H9 (cell line): ENCODE measurements at regions not wholly inside any gene's neighbourhood (a gene's known extent, or its start where the extent isn't known, plus 50 kb on each side); places are given as distances from the start of the nearest gene placed in this dataset.

Experiments used
- DNase-seq: peaks from one replicate; pipeline ENCODE4 v3.0.0-alpha.2; 2017
- H2AFZ ChIP-seq: one replicate; pipeline ENCODE4 v1.6.1; 2013; ENCODE audit warnings: mild to moderate bottlenecking, low read length, control low read depth, moderate library complexity
- H2AK5ac ChIP-seq: 2 replicates; pipeline ENCODE4 v1.6.1; 2013; ENCODE audit warnings: low read length, control low read depth, mixed read lengths; ENCODE audit not compliant: insufficient read length
- H2BK120ac ChIP-seq: one replicate; pipeline ENCODE4 v1.6.1; 2013; ENCODE audit warnings: low read depth, mild to moderate bottlenecking, low read length, control low read depth, inconsistent platforms; ENCODE audit not compliant: poor library complexity, severe bottlenecking
- H2BK12ac ChIP-seq: 2 replicates; pipeline ENCODE4 v1.6.1; 2013; ENCODE audit warnings: low read length, control low read depth, mixed read lengths, low read depth; ENCODE audit not compliant: insufficient read length
- H2BK15ac ChIP-seq: 2 replicates; pipeline ENCODE4 v1.6.1; 2013; ENCODE audit warnings: low read depth, low read length, control low read depth
- H2BK20ac ChIP-seq: one replicate; pipeline ENCODE4 v1.6.1; 2013; ENCODE audit warnings: low read depth, mild to moderate bottlenecking, low read length, control low read depth, inconsistent platforms; ENCODE audit not compliant: poor library complexity, severe bottlenecking
- H2BK5ac ChIP-seq: 2 replicates; pipeline ENCODE4 v1.6.1; 2013; ENCODE audit warnings: low read length, control low read depth, mixed read lengths; ENCODE audit not compliant: insufficient read length
- H3K14ac ChIP-seq: 2 replicates; pipeline ENCODE4 v1.6.1; 2013; ENCODE audit warnings: low read length, control low read depth; ENCODE audit not compliant: insufficient read depth
- H3K18ac ChIP-seq: 2 replicates; pipeline ENCODE4 v1.6.1; 2013; ENCODE audit warnings: low read depth, mild to moderate bottlenecking, mixed read lengths, low read length, control low read depth; ENCODE audit not compliant: insufficient read length
- H3K23ac ChIP-seq: 2 replicates; pipeline ENCODE4 v1.6.1; 2013; ENCODE audit warnings: low read length, control low read depth, mixed read lengths, low read depth; ENCODE audit not compliant: insufficient read length
- H3K23me2 ChIP-seq: 2 replicates; pipeline ENCODE4 v1.6.1; 2013; ENCODE audit warnings: low read depth, mild to moderate bottlenecking, mixed read lengths, low read length, control low read depth; ENCODE audit not compliant: insufficient read length, poor library complexity, severe bottlenecking
- H3K27ac ChIP-seq: 2 replicates; pipeline ENCODE4 v1.5.1; 2013; ENCODE audit warnings: low read length, control low read depth, mixed read lengths, low read depth; ENCODE audit not compliant: insufficient read length
- H3K27me3 ChIP-seq: 2 replicates; pipeline ENCODE4 v1.6.1; 2013; ENCODE audit warnings: low read length, control low read depth, inconsistent platforms; ENCODE audit not compliant: insufficient read depth
- H3K4ac ChIP-seq: 2 replicates; pipeline ENCODE4 v1.6.1; 2013; ENCODE audit warnings: low read depth, mild to moderate bottlenecking, control low read depth, inconsistent platforms, low read length, moderate library complexity
- H3K4me1 ChIP-seq: 2 replicates; pipeline ENCODE4 v1.6.1; 2013; ENCODE audit warnings: low read length, control low read depth, inconsistent platforms; ENCODE audit not compliant: insufficient read depth
- H3K4me2 ChIP-seq: 2 replicates; pipeline ENCODE4 v1.6.1; 2013; ENCODE audit warnings: low read length, control low read depth, mixed read lengths; ENCODE audit not compliant: insufficient read length, insufficient read depth
- H3K56ac ChIP-seq: 2 replicates; pipeline ENCODE4 v1.6.1; 2013; ENCODE audit warnings: low read depth, mild to moderate bottlenecking, mixed read lengths, low read length, control low read depth; ENCODE audit not compliant: insufficient read length
- H3K79me1 ChIP-seq: 2 replicates; pipeline ENCODE4 v1.6.1; 2013; ENCODE audit warnings: low read depth, mild to moderate bottlenecking, moderate library complexity, low read length, control low read depth, inconsistent platforms; ENCODE audit not compliant: insufficient read depth, poor library complexity, severe bottlenecking
- H3K79me2 ChIP-seq: 2 replicates; pipeline ENCODE4 v1.6.1; 2013; ENCODE audit warnings: low read length, control low read depth, inconsistent platforms; ENCODE audit not compliant: insufficient read depth
- H3K9ac ChIP-seq: 2 replicates; pipeline ENCODE4 v1.6.1; 2013; ENCODE audit warnings: low read length, control low read depth, mixed read lengths; ENCODE audit not compliant: insufficient read length; ENCODE audit errors: extremely low read depth
- H3K9me3 ChIP-seq: one replicate; pipeline ENCODE4 v1.6.1; 2013; ENCODE audit warnings: low read depth, low read length, inconsistent platforms; ENCODE audit not compliant: control insufficient read depth
- H3T11ph ChIP-seq: one replicate; pipeline ENCODE4 v1.6.1; 2013; ENCODE audit warnings: mild to moderate bottlenecking, low read length, control low read depth, inconsistent platforms
- H4K20me1 ChIP-seq: one replicate; pipeline ENCODE4 v1.6.1; 2013; ENCODE audit not compliant: control insufficient read depth, insufficient read length, insufficient read depth
- H4K5ac ChIP-seq: 2 replicates; pipeline ENCODE4 v1.6.1; 2013; ENCODE audit warnings: low read depth, mild to moderate bottlenecking, mixed read lengths, low read length, control low read depth; ENCODE audit not compliant: insufficient read length
- H4K8ac ChIP-seq: replicated peaks from 2 replicates; pipeline ENCODE4 v1.6.1; 2013; ENCODE audit warnings: low read length, control low read depth, mixed read lengths, low read depth; ENCODE audit not compliant: insufficient read length
- H4K91ac ChIP-seq: 2 replicates; pipeline ENCODE4 v1.6.1; 2013; ENCODE audit warnings: low read depth, mild to moderate bottlenecking, moderate library complexity, mixed read lengths, low read length, control low read depth; ENCODE audit not compliant: insufficient read length
- H3K27ac Mint-ChIP-seq, 3 experiments: 2 replicates in 2 of 3; 3 replicates in 1 of 3; pipeline ENCODE4 v1.8.0; 2020 to 2021; ENCODE audit warnings: mixed read lengths in 3 of 3, mild to moderate bottlenecking in 1 of 3, moderate library complexity in 1 of 3
- H3K27me3 Mint-ChIP-seq: 2 replicates; pipeline ENCODE4 v1.8.0; 2021; ENCODE audit warnings: low read depth, mild to moderate bottlenecking, moderate library complexity, mixed read lengths
- H3K36me3 Mint-ChIP-seq, 3 experiments: 2 replicates in 2 of 3; 3 replicates in 1 of 3; pipeline ENCODE4 v1.8.0; 2020 to 2021; ENCODE audit warnings: low read depth in 3 of 3, mixed read lengths in 3 of 3; ENCODE audit not compliant: insufficient read depth in 1 of 3
- H3K4me1 Mint-ChIP-seq, 2 experiments: 2 replicates each; pipeline ENCODE4 v1.8.0; 2020; ENCODE audit warnings: mixed read lengths in 2 of 2
- H3K4me3 Mint-ChIP-seq, 2 experiments: 2 replicates in 1 of 2; 3 replicates in 1 of 2; pipeline ENCODE4 v1.8.0; 2020 to 2021; ENCODE audit warnings: mild to moderate bottlenecking in 2 of 2, mixed read lengths in 2 of 2, moderate library complexity in 1 of 2
- H3K9me3 Mint-ChIP-seq, 2 experiments: 2 replicates in 1 of 2; 3 replicates in 1 of 2; pipeline ENCODE4 v1.8.0; 2020; ENCODE audit warnings: mild to moderate bottlenecking in 2 of 2, mixed read lengths in 2 of 2, moderate library complexity in 1 of 2
- WGBS: extraction: QIAGEN DNeasy Blood & Tissue Kit; methylation state at CpG from one replicate; pipeline ENCODE4 v1.1.7; 2013; ENCODE audit warnings: missing lambda C conversion rate, low lambda C conversion rate, mixed read lengths; ENCODE audit not compliant: insufficient read length; ENCODE audit errors: extremely low coverage; 5-methylcytosine and 5-hydroxymethylcytosine counted together
- TF ChIP-seq, protein P1 (sequence below): fragments of 200-600 bp; sonication (generic); conservative IDR thresholded peaks from 3 replicates; pipeline ENCODE4 v1.8.0; 2021; ENCODE audit warnings: antibody characterized with exemption, mild to moderate bottlenecking

DNA sequence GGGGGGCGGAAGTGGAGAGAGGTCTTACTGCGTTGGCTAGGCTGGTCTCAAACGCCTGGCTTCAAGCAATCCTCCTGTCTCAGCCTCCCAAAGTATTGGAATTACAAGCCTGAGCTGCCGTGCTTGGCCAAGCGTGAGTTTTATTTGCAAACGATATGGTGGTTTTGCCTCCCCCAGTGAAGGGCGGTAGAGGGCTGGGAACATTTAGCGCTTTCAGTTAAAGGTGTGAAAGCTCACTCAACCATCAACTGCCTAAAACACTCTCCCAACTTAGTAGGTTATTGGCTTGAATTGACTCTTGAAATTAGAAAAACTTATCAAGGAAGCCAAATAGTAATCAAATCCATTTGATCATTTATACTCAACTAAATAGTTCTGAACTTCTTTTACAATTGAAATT lies 156.3 kb downstream of the ESM1 start:
- Histone ChIP-seq H3K4me2 (no peak overlapping the region), H3T11ph (no peak overlapping the region), H2AFZ (no peak overlapping the region), H2BK12ac (no peak overlapping the region), H3K27me3 (no peaks in the 10 kb centered on the region), H2BK20ac (no peak overlapping the region), H2BK120ac (no peak overlapping the region), H3K56ac (no peak overlapping the region), H3K23ac (no peak overlapping the region), H2AK5ac (no peak overlapping the region), H3K4ac (no peak overlapping the region), H4K8ac (no peak overlapping the region), H3K4me1 (no peaks in the 10 kb centered on the region), H3K79me1 (no peaks in the 10 kb centered on the region), H3K9me3 (no peaks in the 10 kb centered on the region), H3K9ac (no peak overlapping the region), H2BK15ac (no peak overlapping the region), H4K91ac (no peak overlapping the region), H2BK5ac (no peak overlapping the region), H3K18ac (no peak overlapping the region), H4K5ac (no peak overlapping the region), H3K79me2 (no peaks in the 10 kb centered on the region), H3K27ac (no peak overlapping the region), H4K20me1 (no peaks in the 10 kb centered on the region), H3K14ac (no peak overlapping the region), H3K23me2 (no peaks in the 10 kb centered on the region)
- H3K27ac Mint-ChIP-seq = no peak overlapping the region
- no peak for DNase-seq
- no peaks in the 10 kb centered on the region; a peak in 1 of 5 replicates for H3K9me3 Mint-ChIP-seq
- H3K4me1 Mint-ChIP-seq = no peaks in the 10 kb centered on the region
- no peaks in the 10 kb centered on the region; a peak in 1 of 7 replicates for H3K36me3 Mint-ChIP-seq
- TF ChIP-seq, protein P1, sequence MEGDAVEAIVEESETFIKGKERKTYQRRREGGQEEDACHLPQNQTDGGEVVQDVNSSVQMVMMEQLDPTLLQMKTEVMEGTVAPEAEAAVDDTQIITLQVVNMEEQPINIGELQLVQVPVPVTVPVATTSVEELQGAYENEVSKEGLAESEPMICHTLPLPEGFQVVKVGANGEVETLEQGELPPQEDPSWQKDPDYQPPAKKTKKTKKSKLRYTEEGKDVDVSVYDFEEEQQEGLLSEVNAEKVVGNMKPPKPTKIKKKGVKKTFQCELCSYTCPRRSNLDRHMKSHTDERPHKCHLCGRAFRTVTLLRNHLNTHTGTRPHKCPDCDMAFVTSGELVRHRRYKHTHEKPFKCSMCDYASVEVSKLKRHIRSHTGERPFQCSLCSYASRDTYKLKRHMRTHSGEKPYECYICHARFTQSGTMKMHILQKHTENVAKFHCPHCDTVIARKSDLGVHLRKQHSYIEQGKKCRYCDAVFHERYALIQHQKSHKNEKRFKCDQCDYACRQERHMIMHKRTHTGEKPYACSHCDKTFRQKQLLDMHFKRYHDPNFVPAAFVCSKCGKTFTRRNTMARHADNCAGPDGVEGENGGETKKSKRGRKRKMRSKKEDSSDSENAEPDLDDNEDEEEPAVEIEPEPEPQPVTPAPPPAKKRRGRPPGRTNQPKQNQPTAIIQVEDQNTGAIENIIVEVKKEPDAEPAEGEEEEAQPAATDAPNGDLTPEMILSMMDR = no peak
- H3K27me3 Mint-ChIP-seq = peaks cover 1% of the 10 kb centered on the region; the same call in 1 of the 2 replicates
- WGBS = no CpG with 5 or more reads among the region's 8 CpGs
- H3K4me3 Mint-ChIP-seq = no peak overlapping the region
